ENCODE measurements at regions not wholly inside any gene's neighbourhood (a gene's known extent, or its start where the extent isn't known, plus 50 kb on each side); places are given as distances from the start of the nearest gene placed in this dataset.
A peak's percentile ranks its signal among the peaks of the same experiment; 100 is the strongest.

DNA sequence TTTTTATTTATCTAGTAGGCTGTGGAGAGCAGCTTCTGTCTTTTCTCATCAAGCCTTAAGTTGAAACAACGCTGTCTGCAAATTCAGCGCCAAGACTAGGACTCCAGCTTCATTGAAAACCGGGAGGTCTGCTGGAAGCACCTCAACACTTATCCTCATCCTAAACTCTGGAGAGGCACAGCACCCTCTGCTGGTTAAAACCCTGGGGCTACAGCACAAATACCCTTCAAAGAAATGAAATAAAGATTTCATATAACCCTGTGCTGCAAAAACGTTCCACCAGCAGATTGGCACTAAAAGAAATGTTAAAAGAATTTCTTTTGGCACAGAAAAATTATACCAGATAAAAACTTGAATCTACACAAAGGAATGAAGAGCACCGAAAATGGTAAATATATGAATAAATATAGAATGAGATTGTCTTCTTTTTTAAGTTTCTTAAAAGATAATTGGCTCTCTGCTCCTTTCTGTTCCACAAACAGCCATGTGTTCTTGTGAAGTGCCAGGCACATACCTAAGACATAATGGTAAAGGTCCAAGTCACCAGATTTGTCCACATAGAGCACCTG lies 227.7 kb upstream of the SAMSN1 start:
- peak; percentile 59 for DNase-seq (ENCODE audit: low read depth)
- no peak overlapping the region for H3K4me3 ChIP-seq (ENCODE audit: low read length)
- TF ChIP-seq, protein P1, sequence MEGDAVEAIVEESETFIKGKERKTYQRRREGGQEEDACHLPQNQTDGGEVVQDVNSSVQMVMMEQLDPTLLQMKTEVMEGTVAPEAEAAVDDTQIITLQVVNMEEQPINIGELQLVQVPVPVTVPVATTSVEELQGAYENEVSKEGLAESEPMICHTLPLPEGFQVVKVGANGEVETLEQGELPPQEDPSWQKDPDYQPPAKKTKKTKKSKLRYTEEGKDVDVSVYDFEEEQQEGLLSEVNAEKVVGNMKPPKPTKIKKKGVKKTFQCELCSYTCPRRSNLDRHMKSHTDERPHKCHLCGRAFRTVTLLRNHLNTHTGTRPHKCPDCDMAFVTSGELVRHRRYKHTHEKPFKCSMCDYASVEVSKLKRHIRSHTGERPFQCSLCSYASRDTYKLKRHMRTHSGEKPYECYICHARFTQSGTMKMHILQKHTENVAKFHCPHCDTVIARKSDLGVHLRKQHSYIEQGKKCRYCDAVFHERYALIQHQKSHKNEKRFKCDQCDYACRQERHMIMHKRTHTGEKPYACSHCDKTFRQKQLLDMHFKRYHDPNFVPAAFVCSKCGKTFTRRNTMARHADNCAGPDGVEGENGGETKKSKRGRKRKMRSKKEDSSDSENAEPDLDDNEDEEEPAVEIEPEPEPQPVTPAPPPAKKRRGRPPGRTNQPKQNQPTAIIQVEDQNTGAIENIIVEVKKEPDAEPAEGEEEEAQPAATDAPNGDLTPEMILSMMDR (IDR thresholded peaks at IDR 0.05; ENCODE audit: insufficient read depth, low read depth, low read length, missing control alignments), result peak; percentile 63

DNA sequence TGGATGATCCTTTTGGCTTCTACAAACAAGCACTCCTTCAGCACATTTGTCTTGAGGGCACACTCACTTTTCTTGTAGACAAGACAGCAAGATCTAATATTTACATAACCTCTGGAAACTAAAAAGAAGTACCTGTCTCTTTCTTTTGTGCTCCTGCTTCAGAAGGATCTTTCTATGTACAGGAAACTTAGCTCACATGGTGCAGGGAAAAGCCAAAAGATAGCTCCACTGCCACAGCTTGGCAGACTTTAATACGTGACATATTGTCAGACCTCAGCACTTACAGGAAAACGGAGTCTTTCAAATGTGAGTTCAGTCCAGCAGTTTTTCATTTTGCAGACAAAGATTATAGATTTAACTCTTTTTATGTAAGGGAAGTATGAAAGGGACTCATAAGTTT lies 225.5 kb upstream of the SAMSN1 start:
- no peak overlapping the region for H3K4me3 ChIP-seq (ENCODE audit: low read length)
- TF ChIP-seq, protein P1 (IDR thresholded peaks at IDR 0.05; ENCODE audit: insufficient read depth, low read depth, low read length, missing control alignments), result no peak
- no peak for DNase-seq (ENCODE audit: low read depth)

DNA sequence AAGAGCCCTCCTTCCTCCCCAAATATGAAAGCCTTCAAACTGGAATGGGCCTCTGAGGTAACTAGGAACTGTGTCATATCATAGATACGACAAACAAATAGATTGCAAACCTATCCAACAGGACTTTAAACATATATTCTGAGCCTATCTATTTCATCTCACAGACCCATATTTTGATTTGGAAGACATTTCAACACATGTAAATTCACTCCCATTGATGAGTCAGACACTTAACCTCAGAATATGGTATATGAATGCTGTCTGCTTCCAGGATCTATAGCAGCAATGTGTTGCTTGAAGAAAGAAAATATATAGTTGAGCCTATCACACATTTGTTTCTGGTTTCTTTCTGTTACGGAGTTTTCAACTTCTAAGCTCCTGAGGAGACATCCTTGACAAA lies 221.9 kb upstream of the SAMSN1 start:
- H3K4me3 ChIP-seq (ENCODE audit: low read length), result no peak overlapping the region
- TF ChIP-seq, protein P1 (IDR thresholded peaks at IDR 0.05; ENCODE audit: insufficient read depth, low read depth, low read length, missing control alignments), result no peak
- DNase-seq (ENCODE audit: low read depth), result peak; percentile 9

DNA sequence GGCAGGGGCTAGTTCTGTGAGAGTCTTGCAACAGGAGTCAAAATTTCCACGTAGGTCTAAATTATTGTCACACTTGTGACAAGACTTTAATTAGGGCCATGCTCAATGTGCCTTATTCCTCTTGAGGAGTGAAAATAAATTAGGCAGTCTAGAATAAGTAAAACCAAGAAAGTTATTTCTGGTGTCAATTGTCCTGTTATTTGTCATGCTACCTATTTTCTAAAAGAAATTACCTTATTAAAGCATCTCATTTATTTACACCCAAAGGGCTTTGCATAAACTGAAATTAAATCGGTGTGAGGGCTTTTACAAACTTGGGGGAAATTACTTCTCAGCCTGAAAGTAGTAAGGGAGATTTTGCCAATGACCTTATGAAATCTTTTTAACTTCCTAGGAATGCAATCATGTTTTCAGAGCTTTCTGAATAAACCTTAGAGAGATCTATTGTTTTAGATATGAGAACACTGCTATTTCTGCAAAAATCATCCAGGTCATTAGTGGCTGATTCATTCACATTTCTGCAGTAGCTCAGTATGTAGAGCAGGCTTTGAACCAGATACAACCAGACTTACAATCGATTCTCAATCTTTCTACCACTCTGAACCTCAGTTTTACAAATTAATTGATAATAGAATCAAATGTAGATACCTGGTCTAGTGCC lies 221.2 kb upstream of the SAMSN1 start:
- TF ChIP-seq, protein P1 (IDR thresholded peaks at IDR 0.05; ENCODE audit: insufficient read depth, low read depth, low read length, missing control alignments), result no peak
- DNase-seq (ENCODE audit: low read depth), result no peak
- H3K4me3 ChIP-seq (ENCODE audit: low read length), result no peak overlapping the region

DNA sequence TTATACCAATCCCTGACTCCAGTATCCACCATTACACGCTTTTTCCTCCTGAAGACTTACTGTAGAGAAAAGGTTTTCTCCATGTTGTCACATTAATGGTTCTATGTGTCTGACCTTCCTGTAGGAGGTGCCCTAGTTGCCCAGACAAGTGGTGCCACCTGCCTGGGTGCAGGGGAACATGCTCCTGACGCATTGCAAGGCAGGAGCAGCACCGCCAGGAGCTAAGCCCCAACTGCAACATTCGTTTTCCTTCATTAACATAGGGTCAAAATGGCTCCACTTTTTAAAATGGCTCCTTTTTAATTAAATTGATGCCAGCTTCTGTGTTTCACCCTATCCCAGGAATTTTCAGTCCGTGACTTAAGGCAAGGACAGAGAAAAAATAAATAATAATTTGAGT lies 220.1 kb upstream of the SAMSN1 start:
- H3K4me3 ChIP-seq (ENCODE audit: low read length), result no peak overlapping the region
- no peak for DNase-seq (ENCODE audit: low read depth)
- TF ChIP-seq, protein P1 (IDR thresholded peaks at IDR 0.05; ENCODE audit: insufficient read depth, low read depth, low read length, missing control alignments), result no peak

DNA sequence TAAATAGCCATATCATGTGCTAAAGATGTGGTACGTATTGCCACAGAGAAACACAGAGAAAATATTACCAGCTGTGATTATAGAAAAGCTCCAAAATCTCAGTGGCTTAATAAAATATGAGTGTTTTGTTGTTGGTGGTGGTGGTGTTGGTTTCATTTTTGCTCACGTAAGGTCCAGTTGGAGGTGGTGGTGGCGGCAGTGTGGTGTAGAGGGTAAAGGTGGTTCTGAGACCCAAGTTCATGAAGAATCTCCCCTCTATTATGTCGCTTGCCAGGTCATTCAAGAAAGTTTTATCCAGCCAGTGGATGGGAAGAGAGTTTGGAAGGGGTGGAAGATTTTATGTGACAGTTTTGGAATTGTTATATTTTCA lies 217.6 kb upstream of the SAMSN1 start:
- TF ChIP-seq, protein P1 (IDR thresholded peaks at IDR 0.05; ENCODE audit: insufficient read depth, low read depth, low read length, missing control alignments), result no peak
- no peak for DNase-seq (ENCODE audit: low read depth)
- no peak overlapping the region for H3K4me3 ChIP-seq (ENCODE audit: low read length)
